Osteoblast (primary cell): ENCODE measurements at regions not wholly inside any gene's neighbourhood (a gene's known extent, or its start where the extent isn't known, plus 50 kb on each side); places are given as distances from the start of the nearest gene placed in this dataset.

Experiments used
- DNase-seq: peaks from one replicate; pipeline ENCODE4 v3.0.0; 2011; ENCODE audit warnings: low spot score, mixed read lengths; ENCODE audit not compliant: insufficient read length; ENCODE audit errors: missing footprints
- H2AFZ ChIP-seq: 2 replicates; pipeline ENCODE4 v1.6.0; 2011; ENCODE audit warnings: mild to moderate bottlenecking, low read length
- H3K27ac ChIP-seq: 2 replicates; pipeline ENCODE4 v1.5.1; 2011; ENCODE audit warnings: mild to moderate bottlenecking, low read depth, low read length, moderate library complexity
- H3K27me3 ChIP-seq: 2 replicates; pipeline ENCODE4 v1.6.0; 2012; ENCODE audit warnings: mild to moderate bottlenecking, control low read depth, inconsistent platforms, low read length, moderate library complexity; ENCODE audit not compliant: insufficient read depth
- H3K36me3 ChIP-seq: 2 replicates; pipeline ENCODE4 v1.5.1; 2011; ENCODE audit warnings: mild to moderate bottlenecking, low read length, control low read depth, moderate library complexity; ENCODE audit not compliant: insufficient read depth
- H3K4me1 ChIP-seq: 2 replicates; pipeline ENCODE4 v1.5.1; 2011; ENCODE audit warnings: mild to moderate bottlenecking, low read length, control low read depth, moderate library complexity; ENCODE audit not compliant: insufficient read depth
- H3K4me2 ChIP-seq: 2 replicates; pipeline ENCODE4 v1.6.0; 2011; ENCODE audit warnings: mild to moderate bottlenecking, low read length; ENCODE audit not compliant: insufficient read depth
- H3K4me3 ChIP-seq: fragments of 200-600 bp; sonication (generic); 3 replicates; pipeline ENCODE4 v1.5.1; 2012; ENCODE audit warnings: mild to moderate bottlenecking, low read length, inconsistent platforms; ENCODE audit not compliant: insufficient read depth
- H3K79me2 ChIP-seq: 2 replicates; pipeline ENCODE4 v1.6.0; 2012; ENCODE audit warnings: mild to moderate bottlenecking, low read length, control low read depth, inconsistent platforms; ENCODE audit not compliant: insufficient read depth
- H3K9me3 ChIP-seq: 2 replicates; pipeline ENCODE4 v1.5.1; 2011; ENCODE audit warnings: low read depth, low read length, control low read depth
- H4K20me1 ChIP-seq: 2 replicates; pipeline ENCODE4 v1.6.0; 2012; ENCODE audit warnings: mild to moderate bottlenecking, low read length, control low read depth; ENCODE audit not compliant: insufficient read depth
- TF ChIP-seq, protein P1 (sequence below): IDR thresholded peaks from 2 replicates; pipeline ENCODE4 v1.5.1; 2011; ENCODE audit warnings: mild to moderate bottlenecking, low read depth, low read length, moderate library complexity; ENCODE audit errors: extremely low read depth

DNA sequence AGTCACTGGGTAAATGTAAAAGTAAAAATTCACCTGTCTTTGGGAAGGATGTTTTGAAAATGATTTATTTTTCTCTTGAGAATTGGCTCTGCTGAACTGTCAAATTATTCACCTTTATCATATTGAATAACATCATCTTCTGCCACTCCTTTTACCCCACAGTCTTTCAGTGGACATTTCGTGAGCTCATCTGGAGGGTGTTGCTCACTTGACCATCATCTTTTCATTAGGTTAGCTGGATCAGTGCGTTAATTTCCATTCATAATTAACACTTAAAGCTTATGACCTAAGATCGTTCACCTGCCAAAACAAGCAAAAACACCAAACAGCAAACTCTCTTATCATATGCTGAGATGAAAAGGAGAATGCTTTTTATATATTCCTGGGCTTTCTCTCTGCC is 53.4 kb upstream of the TNFAIP8 start:
- H3K27ac ChIP-seq = peak overlapping the region; percentile 99
- H2AFZ ChIP-seq = peak overlapping the region; percentile 28
- peaks cover 53% of the 10 kb centered on the region for H3K4me1 ChIP-seq
- peaks cover 11% of the 10 kb centered on the region for H3K79me2 ChIP-seq
- DNase-seq = no peak
- H3K27me3 ChIP-seq = no peaks in the 10 kb centered on the region
- H3K36me3 ChIP-seq = no peaks in the 10 kb centered on the region
- H3K4me3 ChIP-seq = no peak overlapping the region
- H4K20me1 ChIP-seq = no peaks in the 10 kb centered on the region
- peak overlapping the region; percentile 45 for H3K4me2 ChIP-seq
- H3K9me3 ChIP-seq = no peaks in the 10 kb centered on the region
- TF ChIP-seq, protein P1, sequence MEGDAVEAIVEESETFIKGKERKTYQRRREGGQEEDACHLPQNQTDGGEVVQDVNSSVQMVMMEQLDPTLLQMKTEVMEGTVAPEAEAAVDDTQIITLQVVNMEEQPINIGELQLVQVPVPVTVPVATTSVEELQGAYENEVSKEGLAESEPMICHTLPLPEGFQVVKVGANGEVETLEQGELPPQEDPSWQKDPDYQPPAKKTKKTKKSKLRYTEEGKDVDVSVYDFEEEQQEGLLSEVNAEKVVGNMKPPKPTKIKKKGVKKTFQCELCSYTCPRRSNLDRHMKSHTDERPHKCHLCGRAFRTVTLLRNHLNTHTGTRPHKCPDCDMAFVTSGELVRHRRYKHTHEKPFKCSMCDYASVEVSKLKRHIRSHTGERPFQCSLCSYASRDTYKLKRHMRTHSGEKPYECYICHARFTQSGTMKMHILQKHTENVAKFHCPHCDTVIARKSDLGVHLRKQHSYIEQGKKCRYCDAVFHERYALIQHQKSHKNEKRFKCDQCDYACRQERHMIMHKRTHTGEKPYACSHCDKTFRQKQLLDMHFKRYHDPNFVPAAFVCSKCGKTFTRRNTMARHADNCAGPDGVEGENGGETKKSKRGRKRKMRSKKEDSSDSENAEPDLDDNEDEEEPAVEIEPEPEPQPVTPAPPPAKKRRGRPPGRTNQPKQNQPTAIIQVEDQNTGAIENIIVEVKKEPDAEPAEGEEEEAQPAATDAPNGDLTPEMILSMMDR = no peak

DNA sequence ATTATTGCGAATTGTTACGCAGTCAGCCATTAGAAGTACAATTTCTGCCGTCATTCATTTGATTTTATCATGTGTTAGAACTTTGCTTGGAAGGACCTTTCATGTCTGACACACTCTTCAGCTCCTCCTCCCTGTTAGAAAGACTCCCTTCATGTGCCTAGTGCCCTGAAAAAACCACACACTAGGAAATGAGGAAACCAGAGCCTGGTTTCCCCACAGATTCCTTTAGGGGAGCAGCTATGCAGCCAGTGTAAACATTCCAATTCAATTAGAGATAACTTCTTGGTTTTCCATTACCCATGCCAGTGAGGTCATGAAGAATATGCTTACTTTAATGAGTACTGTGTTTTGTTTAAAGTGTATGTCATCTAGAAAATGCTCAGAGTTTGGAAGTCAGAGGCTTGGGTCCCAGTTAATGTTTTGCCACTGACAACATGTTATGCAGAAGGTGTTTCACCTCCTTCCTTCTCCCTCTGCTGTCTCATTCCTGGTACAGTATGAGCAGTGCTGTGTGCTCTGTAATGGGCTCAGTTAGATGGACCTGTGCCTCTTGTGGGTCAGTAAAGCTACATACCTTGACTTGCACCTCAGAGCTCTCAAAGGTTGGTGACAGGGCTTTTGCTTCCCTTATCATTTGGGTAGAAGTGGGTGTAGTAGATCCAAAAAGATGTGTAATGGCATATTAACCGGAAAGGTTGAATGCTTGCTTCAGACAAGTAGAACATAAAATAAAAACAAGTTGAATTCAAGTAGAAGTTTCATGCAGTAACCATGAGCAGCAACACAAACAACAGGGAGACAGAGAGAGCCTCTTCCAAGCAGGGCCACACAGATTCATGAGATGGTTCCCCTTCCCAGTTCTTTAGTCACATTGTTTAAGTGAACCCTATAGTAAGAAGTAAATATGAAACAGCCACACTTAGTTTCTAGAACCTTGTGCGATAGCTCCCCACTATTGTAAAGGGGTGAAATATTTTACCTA is 52.6 kb upstream of the TNFAIP8 start:
- H3K9me3 ChIP-seq = no peaks in the 10 kb centered on the region
- H3K4me1 ChIP-seq = peaks cover 53% of the 10 kb centered on the region
- TF ChIP-seq, protein P1 = peak; percentile 5
- H3K4me2 ChIP-seq = peak overlapping the region; percentile 69
- H3K79me2 ChIP-seq = peaks cover 11% of the 10 kb centered on the region
- H3K4me3 ChIP-seq = peak overlapping the region; percentile 34
- peak overlapping the region; percentile 99 for H3K27ac ChIP-seq
- H3K36me3 ChIP-seq = no peaks in the 10 kb centered on the region
- peak; percentile 94 for DNase-seq
- H3K27me3 ChIP-seq = no peaks in the 10 kb centered on the region
- H4K20me1 ChIP-seq = no peaks in the 10 kb centered on the region
- H2AFZ ChIP-seq = peak overlapping the region; percentile 45

DNA sequence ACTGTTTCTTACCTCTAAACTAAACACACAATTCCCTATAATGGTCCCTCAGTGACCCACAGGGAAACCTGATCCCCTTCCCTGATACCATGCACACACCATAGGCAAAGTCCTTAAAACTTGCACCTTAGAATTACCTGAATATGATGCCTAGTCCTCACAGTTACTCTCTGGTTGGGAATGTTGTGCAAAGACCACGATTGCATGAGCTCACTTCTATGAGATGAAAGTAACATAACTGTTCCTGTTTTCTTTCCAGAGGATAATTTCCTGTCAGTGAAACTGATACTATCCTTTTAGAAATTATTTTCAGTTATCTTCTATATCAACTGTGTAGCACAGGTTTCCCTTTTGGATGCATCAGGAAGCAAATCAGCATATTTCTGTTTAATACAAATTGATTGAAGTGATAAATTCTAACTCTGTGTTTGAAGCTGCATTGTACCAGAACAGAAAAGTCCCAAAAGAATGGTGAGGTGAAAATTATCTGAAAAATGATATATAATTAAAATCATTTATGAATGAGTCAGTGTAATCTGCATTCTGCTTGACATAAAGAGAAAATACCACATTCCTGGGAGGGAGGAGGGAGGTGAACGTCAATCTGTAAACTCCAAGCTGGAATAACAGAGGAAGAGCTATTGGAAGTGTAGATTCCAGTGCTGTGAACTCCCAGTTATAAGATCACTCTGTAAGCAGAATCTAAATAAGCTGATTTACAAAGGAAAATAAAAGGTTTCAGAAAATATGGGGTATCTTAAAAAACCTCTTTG is 51.2 kb upstream of the TNFAIP8 start:
- Histone ChIP-seq H3K4me2 (peak overlapping the region; percentile 31), H3K4me1 (peaks cover 53% of the 10 kb centered on the region), H3K4me3 (no peak overlapping the region), H4K20me1 (no peaks in the 10 kb centered on the region), H3K9me3 (no peaks in the 10 kb centered on the region), H3K79me2 (peaks cover 13% of the 10 kb centered on the region), H3K27ac (peak overlapping the region; percentile 99), H3K27me3 (no peaks in the 10 kb centered on the region), H2AFZ (no peak overlapping the region), H3K36me3 (no peaks in the 10 kb centered on the region)
- TF ChIP-seq, protein P1 = no peak
- DNase-seq = no peak
